Right ventricle myocardium superior (tissue), 1 donor: ENCODE measurements at regions not wholly inside any gene's neighbourhood (a gene's known extent, or its start where the extent isn't known, plus 50 kb on each side); places are given as distances from the start of the nearest gene placed in this dataset. TPM values are rescaled to one million over a fixed set of nuclear protein-coding genes. Genes with fewer than 3 reads are reported as not detected.

Source experiments
- microRNA-seq: library from miRNA; unstranded; fragments of <30 nt; microRNA quantifications from one replicate; pipeline ENCODE4 v1.2.0, GENCODE V29; 2020
- donor health status: DM: no; HTN: yes; CAD: no; lungs with severe emphysema.

Small RNA genes lying in the stretch of these regions (microRNA-seq; reads per million reads assigned to microRNA genes)
- not detected for gene MIR548AE1
